ENCODE measurements at regions not wholly inside any gene's neighbourhood (a gene's known extent, or its start where the extent isn't known, plus 50 kb on each side); places are given as distances from the start of the nearest gene placed in this dataset.
A peak's percentile ranks its signal among the peaks of the same experiment; 100 is the strongest.

GRCh38 chr2:16005816-16006536, 65.6 kb downstream of the MYCN start:
- Histone ChIP-seq H3K4ac (ENCODE audit: low read depth, low read length) (no peak overlapping the region), H3K79me2 (ENCODE audit: insufficient read depth, low read length) (no peaks in the 10 kb centered on the region), H2BK12ac (ENCODE audit: insufficient read length, low read depth, low read length) (no peak overlapping the region), H2BK120ac (ENCODE audit: low read depth, low read length, poor library complexity, severe bottlenecking) (no peak overlapping the region), H2AFZ (ENCODE audit: low read length) (no peak overlapping the region), H3K9me3 (ENCODE audit: control insufficient read depth, low read depth, low read length) (no peaks in the 10 kb centered on the region), H3K23ac (ENCODE audit: insufficient read length, low read depth, low read length) (no peak overlapping the region), H3K56ac (ENCODE audit: insufficient read length, low read depth, low read length) (no peak overlapping the region), H3K79me1 (ENCODE audit: insufficient read depth, low read depth, low read length, poor library complexity, severe bottlenecking) (no peaks in the 10 kb centered on the region), H4K20me1 (ENCODE audit: control insufficient read depth, insufficient read depth, insufficient read length) (no peaks in the 10 kb centered on the region), H4K8ac (replicated peaks; ENCODE audit: insufficient read length, low read depth, low read length) (no peak overlapping the region), H4K5ac (ENCODE audit: insufficient read length, low read depth, low read length) (no peak overlapping the region), H2AK5ac (ENCODE audit: insufficient read length, low read length) (no peak overlapping the region), H3K4me1 (ENCODE audit: insufficient read depth, low read length) (no peaks in the 10 kb centered on the region; the same call in 1 of the 2 replicates), H2BK15ac (ENCODE audit: low read depth, low read length) (no peak overlapping the region), H3K23me2 (ENCODE audit: insufficient read length, low read depth, low read length, poor library complexity, severe bottlenecking) (no peaks in the 10 kb centered on the region), H3T11ph (ENCODE audit: low read length) (no peak overlapping the region), H4K91ac (ENCODE audit: insufficient read length, low read depth, low read length) (no peak overlapping the region), H3K27ac (ENCODE audit: insufficient read length, low read depth, low read length) (no peak overlapping the region), H2BK20ac (ENCODE audit: low read depth, low read length, poor library complexity, severe bottlenecking) (no peak overlapping the region), H3K27me3 (ENCODE audit: insufficient read depth, low read length) (no peaks in the 10 kb centered on the region), H3K9ac (ENCODE audit: extremely low read depth, insufficient read length, low read length) (no peak overlapping the region), H3K18ac (ENCODE audit: insufficient read length, low read depth, low read length) (no peak overlapping the region), H3K14ac (ENCODE audit: insufficient read depth, low read length) (no peak overlapping the region), H2BK5ac (ENCODE audit: insufficient read length, low read length) (no peak overlapping the region), H3K4me2 (ENCODE audit: insufficient read depth, insufficient read length, low read length) (no peak overlapping the region)
- Mint-ChIP-seq H3K27me3 (ENCODE audit: low read depth) (peaks cover 7% of the 10 kb centered on the region), H3K27ac (peak overlapping the region in 1 of 3 experiments; percentile 44; a peak in 1 of 7 replicates), H3K9me3 (peaks cover 4 to 7% of the 10 kb centered on the region in 2 experiments; a peak in 3 of 5 replicates), H3K4me1 (peaks cover 6 to 9% of the 10 kb centered on the region in 2 experiments), H3K36me3 (ENCODE audit: insufficient read depth in 1 of 3, low read depth in 3 of 3) (peaks cover 0 to 4% (median 0%) of the 10 kb centered on the region in 3 experiments; a peak in 2 of 7 replicates), H3K4me3 (no peak overlapping the region)
- DNase-seq, result no peak
- WGBS (ENCODE audit: extremely low coverage, insufficient read length, low lambda C conversion rate), result no CpG with 5 or more reads among the region's 6 CpGs
- TF ChIP-seq CTCF (conservative IDR thresholded peaks at IDR 0.05), result no peak

Data from H9 (cell line).